Fibroblast of skin of abdomen (primary cell): ENCODE measurements at regions not wholly inside any gene's neighbourhood (a gene's known extent, or its start where the extent isn't known, plus 50 kb on each side); places are given as distances from the start of the nearest gene placed in this dataset.

Experiments used
- DNase-seq: peaks from one replicate; pipeline ENCODE4 v3.0.0-alpha.2; 2013

- no peak for DNase-seq
Observed at GRCh38 chr13:31898378-31899071, 133.0 kb upstream of the FRY start.

DNA sequence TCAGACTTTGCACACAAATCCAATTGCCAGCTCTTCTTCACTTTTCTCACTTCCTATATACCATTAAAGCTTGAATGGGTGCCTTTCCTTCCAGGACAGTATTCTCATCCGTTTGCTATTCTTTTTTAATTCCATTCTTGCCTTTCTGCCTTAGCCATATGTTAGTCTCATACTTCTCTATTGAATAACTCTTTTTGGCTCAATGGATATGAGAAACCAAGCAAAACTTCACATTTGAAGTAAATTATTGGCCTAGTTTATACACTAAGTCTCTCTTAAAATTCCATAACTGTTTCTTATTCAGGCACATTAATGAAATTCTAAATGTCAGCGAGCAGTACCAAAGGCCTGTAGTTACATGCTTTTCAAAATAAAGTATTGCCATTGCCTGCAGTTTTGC, 129.6 kb upstream of the FRY start:
- peak; percentile 28 for DNase-seq

DNA sequence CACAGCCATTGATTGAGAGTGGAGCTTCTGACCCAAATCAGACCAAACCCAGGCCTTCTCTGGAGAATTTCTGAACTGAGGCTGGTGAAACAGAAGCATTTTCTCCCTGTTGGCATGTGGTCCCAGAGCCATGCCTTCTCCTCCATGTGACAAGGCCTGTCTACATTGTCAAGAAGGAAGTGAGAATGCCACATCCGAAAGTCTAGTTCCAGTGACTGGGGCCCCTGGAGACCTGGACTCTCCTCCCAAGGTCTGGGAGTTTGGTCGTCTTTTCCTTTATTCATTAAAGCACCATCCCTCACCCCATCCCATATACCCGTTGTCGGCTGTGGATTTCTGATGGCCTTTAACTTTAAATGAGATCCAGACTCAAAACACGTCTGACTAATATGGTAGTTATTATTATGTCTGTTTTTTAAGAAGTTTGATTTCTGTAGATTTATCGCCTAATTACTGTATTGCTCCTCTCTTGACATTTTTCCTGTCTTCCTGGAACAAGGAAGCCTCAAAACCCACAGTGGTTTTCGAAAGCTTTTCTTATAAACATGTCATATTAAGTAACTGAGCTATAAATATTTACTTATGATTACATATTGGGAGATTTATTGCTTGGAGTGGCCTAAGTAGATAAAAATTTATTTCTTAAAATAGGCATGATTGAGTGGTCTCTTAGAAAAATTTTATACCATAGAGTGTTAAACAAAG, 128.3 kb upstream of the FRY start:
- DNase-seq = no peak

- no peak for DNase-seq
Observed at GRCh38 chr13:31904941-31905824, 126.4 kb upstream of the FRY start.

DNA sequence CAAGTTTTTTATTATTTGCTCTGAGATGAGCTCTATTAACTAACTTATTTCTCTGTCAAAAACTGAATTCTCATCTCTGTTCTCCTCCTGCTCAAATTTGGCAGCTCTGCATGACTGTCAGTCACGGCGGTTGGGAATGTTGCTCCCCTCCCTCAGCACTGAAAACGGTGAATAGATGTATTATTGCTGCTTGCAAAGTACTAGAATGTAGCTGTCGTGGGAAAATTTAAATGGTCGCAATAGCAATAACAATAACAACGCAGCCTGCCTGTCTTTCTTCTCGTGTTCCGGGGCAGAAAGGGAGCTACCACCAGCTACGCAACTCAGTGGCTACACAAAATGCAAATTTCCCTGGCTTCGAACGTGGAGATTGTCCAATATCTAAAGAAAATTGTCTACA, 125.6 kb upstream of the FRY start:
- DNase-seq = no peak

GRCh38 chr13:31908696-31909411, 122.7 kb upstream of the FRY start:
- no peak for DNase-seq

DNA sequence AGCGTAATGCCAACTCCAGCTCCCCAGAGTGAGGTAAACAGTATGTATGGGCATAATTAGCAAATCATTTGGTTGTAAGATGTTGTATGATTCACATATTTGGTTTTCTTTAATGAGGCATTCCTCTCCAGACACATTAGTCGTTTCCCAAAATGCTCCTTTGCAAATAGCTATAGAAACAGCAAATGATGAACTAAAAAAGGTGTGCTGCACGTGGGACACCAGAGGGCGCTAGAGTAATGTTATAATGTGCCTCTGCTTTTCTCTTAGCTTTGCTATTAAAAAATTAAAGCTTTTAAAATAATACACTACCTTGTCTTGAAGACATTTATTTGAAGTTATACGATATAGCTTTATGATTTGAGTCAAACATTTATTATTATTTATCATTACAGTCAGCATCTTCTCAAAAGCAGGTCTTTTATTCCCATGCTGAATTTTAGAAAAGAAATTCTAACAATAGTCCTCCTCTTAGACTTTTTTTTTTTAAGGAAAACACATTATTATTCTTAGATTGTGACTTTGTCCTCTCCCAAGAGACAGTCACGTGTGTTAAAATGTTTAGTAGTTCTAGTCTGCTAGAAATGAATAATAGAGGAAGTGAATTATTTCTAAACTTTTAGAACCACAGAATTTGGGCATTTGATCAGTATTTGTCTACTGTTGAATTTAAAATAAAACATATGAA, 121.6 kb upstream of the FRY start:
- DNase-seq = peak; percentile 62

- no peak for DNase-seq
Observed at GRCh38 chr13:31910633-31911032, 120.9 kb upstream of the FRY start.

- DNase-seq = no peak
Observed at GRCh38 chr13:31912647-31913401, 118.8 kb upstream of the FRY start.

DNA sequence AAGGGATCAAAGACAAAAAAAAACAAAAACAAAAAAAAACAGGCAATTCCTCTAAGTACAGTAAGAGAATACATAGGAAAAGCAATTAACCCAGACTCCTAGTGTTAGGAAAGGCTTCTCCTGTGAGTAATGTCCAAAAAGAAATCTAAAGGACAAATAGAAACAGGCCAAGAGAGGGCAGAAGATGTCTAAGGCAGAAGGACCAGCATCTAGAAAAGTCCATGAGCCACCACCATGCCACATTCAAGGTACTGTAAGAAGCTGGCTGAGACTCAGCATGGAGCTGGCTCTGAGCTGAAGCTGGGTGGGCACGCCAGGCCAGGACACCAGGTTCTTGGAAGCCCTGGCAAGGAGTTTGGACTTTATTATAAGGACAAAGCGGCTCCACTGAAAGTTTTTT, 118.1 kb upstream of the FRY start:
- DNase-seq = no peak

- no peak for DNase-seq
Observed at GRCh38 chr13:31914843-31915242, 116.7 kb upstream of the FRY start.

- DNase-seq = no peak
Observed at GRCh38 chr13:31918707-31919106, 112.9 kb upstream of the FRY start.

DNA sequence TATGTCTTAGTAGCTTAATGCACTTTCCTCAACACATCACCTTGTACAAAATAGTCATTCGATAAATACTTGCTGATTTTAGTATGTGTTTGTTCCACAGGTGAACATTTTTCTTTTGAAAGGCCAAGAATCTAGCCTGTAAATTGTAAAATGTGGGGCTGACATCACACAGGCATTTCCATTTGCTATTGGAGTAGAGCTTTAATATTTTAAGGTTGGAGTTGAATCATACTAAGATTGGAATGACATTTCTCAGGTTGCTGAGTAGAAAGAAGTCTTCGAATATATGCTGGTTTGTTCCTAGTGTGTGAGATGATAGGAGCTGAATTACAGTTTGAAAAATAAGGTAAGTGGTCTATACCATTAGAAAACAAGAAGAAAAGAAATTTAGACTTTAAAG, 112.3 kb upstream of the FRY start:
- DNase-seq = no peak

GRCh38 chr13:31919971-31920726, 111.4 kb upstream of the FRY start:
- no peak for DNase-seq

GRCh38 chr13:31920727-31921100, 110.9 kb upstream of the FRY start:
- DNase-seq = no peak

DNA sequence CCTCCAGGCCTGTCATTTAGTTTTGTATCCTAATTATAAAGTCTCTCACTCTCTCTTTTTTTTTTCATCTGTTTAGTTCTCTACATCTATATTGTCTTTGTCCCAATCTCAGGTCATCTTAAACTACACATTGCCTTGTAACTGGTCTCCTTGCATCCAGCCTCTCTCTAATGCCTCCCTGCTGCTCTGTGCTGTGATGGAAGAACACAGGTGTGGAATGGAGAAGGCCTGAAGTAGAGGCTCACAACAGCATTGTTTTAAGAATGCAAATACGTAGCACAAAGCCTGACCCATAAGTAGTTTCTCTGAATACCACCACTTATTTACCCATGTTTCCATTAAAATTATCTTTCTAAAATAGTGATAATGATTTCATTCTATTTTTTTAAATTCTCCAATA, 108.8 kb upstream of the FRY start:
- DNase-seq = no peak

DNA sequence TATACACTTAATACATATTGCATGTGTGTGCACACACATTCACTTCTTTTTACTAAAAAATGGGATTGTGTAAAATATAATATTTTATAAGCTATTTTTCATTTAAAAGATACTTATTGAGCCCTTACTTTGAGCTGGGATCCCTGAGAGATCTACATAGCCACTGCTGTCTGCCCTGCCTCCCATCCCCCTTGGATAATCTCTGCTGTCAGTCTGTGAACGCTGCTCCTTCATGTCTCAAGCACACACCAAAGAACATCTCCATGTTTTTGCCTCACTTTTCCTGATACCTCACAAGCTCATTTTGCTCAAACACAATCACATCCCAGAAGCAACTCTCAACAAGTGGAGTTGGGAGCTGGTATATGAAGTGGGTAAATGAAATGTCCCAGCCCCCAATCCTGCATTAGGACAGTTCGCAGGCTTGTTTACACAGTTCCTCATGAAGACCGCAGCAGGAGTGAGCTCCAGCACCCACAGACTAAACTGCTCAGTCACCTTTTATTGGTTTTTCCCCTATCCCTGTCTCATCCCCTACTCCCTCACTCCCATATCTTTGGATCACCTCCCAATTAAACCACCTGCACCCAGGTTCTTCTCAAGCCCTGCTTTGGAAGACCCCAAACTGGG, 108.3 kb upstream of the FRY start:
- no peak for DNase-seq

DNA sequence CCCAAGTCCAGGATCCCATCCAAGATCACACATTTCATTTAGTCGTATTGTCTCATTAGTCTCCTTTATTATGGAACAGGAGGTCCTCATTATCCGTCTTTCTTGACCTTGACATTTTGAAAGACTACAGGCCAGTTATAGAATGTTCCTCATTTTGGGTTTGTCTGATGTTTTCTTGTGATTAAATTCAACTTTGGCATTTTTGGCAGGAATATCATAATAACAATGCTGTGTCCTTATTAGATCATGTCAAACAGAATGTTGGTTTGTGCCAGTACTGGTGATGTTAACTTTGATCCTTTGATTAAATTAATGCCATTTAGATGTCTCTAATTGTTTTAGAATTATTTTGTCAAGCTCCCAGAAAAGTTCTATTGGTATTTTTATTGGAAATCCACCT, 106.5 kb upstream of the FRY start:
- DNase-seq = no peak

DNA sequence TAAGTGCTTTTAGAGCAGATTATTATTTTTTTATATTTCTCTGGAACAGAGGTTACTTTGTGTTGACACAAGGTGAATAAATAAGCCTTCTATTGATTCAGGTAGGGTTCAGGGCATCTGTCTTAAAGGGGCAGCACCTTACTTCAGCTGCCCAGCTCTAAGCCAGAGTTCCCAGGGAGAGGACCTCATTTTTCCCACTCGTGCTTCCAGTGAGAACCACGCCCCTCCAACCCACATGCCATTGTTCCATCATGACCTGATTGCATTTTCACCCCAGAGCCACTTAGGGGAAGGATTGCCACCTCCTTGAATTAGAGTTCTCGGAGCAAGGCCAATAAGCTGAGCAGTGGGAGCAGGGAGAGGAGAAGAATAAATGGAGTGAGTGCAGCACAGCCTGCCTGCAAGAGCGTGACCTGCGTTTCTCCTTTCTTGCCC, 104.3 kb upstream of the FRY start:
- DNase-seq = no peak
